Epithelial cell of prostate (primary cell): ENCODE measurements at regions not wholly inside any gene's neighbourhood (a gene's known extent, or its start where the extent isn't known, plus 50 kb on each side); places are given as distances from the start of the nearest gene placed in this dataset.
"Not testable (repeated sequence)": the region's sequence is repeated elsewhere in the genome, so short reads cannot be mapped to it uniquely, and the experiment has no call there.

Experiments
- DNase-seq: peaks from one replicate; pipeline ENCODE4 v3.0.0-alpha.2; 2011; ENCODE audit warnings: low read depth, low spot score
- H3K27ac ChIP-seq: fragments of 450-650 bp; 2 replicates; pipeline ENCODE4 v1.5.1; 2017; ENCODE audit warnings: mild to moderate bottlenecking

GRCh38 chr11:44387415-44387814 lies 77.5 kb upstream of the ALX4 start:
- H3K27ac ChIP-seq, result no peak overlapping the region
- DNase-seq, result no peak

- no peak for DNase-seq
- H3K27ac ChIP-seq, result no peak overlapping the region
Measured at GRCh38 chr11:44387825-44388224, 77.9 kb upstream of the ALX4 start.

DNA sequence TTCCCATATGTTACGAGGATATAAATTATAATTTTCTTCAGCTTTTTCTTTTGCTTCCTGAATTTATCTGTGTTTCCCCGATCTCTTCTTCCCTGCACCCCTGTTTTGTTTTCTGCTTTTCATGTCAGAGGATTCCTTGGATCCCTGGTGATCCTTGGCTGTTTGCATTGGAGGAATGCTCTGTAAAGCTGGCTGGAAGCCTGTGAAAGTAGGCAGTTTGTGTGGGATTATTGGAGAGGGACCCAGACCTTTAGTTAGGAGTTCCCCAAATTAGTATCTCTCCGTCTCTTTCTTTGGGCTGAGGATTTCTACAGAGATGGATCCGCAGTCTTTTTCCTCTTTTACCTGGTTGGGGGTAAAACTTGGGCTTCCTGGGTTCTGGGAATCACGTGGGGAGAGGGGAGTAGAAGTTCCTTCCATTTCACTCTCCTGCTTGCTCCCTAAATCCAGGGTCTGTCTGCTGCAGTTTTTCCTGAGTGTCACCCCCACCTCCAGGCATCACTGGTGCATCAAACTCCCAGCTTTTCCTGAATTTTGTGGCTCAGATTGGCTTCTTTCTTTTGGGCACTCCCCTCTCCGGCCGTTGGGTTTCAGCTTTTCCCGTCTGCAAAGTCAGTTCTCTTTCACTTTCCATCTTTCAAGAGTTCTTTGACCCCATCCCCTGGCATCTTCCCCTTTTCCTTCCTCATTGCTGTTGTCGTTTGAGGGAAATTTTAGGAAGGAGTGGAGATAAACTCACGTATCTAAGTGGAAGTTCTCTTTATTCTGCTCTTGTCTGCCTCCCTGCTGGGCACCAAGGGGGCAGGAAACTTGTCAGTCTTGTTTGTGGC lies 79.1 kb upstream of the ALX4 start:
- no peak overlapping the region for H3K27ac ChIP-seq
- no peak for DNase-seq

DNA sequence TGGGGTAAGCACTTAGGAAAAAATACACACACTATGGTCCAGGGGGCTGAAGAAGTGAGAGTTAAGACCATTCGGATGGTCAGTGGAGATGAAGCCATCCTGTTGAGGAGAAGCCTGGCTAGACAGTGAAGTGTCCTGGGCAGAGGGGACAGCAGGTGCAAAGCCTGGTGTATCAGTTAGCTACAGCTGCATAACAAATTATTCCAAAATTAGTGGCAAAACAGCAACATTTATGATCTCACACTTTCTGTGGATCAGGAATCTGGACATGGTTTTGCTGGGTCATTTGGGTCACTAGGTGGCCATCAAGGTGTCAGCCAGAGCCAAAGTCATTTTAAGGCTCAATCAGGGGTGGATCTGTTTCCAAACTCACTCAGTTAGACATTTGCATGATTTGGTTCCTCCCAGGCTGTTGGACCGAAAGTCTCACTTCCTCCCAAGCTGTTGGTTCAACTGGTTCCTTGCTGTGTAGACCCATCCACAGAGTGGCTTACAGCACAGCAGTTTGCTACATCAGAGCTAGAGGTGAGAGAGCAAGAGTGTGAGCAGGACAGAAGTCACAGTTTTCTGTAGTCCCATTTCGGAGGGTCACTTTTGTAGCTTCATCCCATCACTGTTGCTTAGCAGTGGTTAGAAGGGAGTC lies 80.1 kb upstream of the ALX4 start:
- no peak overlapping the region for H3K27ac ChIP-seq
- no peak for DNase-seq

DNA sequence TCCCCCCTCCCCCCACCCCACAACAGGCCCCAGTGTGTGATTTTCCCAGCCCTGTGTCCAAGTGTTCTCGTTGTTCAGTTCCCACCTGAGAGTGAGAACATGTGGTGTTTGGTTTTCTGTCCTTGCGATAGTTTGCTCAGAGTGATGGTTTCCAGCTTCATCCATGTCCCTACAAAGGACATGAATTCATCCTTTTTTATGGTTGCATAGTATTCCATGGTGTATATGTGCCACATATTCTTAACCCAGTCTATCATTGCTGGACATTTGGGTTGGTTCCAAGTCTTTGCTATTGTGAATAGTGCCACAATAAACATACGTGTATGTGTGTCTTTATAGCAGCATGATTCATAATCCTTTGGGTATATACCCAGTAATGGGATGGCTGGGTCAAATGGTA lies 81.1 kb upstream of the ALX4 start:
- DNase-seq, result not testable (repeated sequence)

DNA sequence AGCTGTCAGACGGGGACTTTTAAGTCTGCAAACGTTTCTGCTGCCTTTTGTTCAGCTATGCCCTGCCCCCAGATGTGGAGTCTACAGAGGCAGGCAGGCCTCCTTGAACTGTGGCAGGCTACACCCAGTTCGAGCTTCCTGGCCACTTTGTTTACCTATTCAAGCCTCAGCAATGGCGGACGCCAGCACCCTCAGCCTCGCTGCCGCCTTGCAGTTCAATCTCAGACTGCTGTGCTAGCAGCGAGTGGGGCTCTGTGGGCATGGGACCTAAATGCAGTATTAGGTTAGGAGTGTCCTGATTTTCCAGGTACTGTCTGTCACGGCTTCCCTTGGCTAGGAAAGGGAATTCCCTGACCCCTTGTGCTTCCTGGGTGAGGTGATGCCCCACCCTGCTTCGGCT lies 86.8 kb upstream of the ALX4 start:
- not testable (repeated sequence) for DNase-seq, H3K27ac ChIP-seq

More for the DNA sequence above, 81.1 kb upstream of the ALX4 start:
- H3K27ac ChIP-seq, result not testable (repeated sequence)

GRCh38 chr11:44397586-44398178 lies 87.7 kb upstream of the ALX4 start:
- H3K27ac ChIP-seq, result no peak overlapping the region
- no peak for DNase-seq

GRCh38 chr11:44398266-44399030 lies 88.5 kb upstream of the ALX4 start:
- DNase-seq, result no peak
- H3K27ac ChIP-seq, result no peak overlapping the region

GRCh38 chr11:44399968-44400367 lies 90.0 kb upstream of the ALX4 start:
- H3K27ac ChIP-seq, result no peak overlapping the region
- DNase-seq, result no peak

GRCh38 chr11:44400431-44400830 lies 90.5 kb upstream of the ALX4 start:
- DNase-seq, result no peak

GRCh38 chr11:44402466-44403075 lies 92.6 kb upstream of the ALX4 start:
- no peak for DNase-seq
- H3K27ac ChIP-seq, result no peak overlapping the region

More at GRCh38 chr11:44400431-44400830, 90.5 kb upstream of the ALX4 start:
- H3K27ac ChIP-seq, result no peak overlapping the region

- DNase-seq, result no peak
Measured at GRCh38 chr11:44403176-44403575, 93.2 kb upstream of the ALX4 start.

GRCh38 chr11:44403587-44404273 lies 93.8 kb upstream of the ALX4 start:
- no peak overlapping the region for H3K27ac ChIP-seq
- no peak for DNase-seq

More at GRCh38 chr11:44403176-44403575, 93.2 kb upstream of the ALX4 start:
- H3K27ac ChIP-seq, result no peak overlapping the region

DNA sequence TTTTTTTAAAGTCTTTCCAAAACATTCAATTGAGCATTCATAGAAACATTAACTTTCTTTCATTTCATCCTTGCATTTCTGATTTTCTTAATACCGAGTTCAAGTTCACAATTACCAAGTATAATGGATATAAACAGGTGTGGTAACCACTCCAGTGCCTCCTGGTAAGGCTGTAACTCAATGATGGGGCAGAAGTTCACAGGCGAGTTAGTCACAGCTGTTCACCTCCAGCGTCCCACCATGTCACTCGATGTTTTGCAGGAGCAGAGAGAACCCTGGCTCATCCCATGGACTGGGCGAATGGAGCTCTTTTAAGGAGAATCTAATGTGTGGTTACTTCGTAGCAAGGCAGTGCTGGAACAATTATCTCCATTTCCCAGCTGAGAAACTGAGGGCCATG lies 94.4 kb upstream of the ALX4 start:
- H3K27ac ChIP-seq, result no peak overlapping the region
- DNase-seq, result no peak

DNA sequence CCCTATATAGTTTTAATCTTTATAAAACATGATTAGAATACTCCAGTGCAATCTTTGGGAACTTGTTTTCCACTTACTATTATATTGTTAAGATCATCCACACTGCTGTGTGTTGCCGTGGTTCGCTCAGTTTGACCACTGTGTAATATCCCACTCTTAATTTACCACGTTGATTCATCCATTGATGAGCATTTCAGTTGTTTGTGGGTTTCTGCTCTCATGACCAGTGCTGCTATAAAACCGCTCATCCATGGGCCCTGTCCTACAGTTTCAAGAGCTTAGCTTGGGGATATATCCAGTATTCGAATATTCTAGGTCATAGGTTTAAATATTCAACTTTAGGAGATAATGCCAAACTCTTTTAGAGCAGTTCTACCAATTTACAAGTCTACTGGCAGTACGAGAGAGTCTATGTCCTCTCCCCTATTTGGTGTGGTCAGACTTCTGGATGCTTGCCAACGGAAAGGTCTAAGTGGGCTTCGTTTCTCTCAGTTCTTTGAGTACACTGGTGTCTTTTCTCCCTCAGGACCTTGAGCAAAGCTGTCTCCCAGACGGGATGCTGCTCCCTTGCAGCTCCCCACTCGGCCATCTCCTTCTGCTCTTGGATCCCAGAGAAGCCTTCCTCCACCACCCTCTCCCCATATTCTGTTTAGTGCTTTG lies 94.9 kb upstream of the ALX4 start:
- H3K27ac ChIP-seq, result no peak overlapping the region
- no peak for DNase-seq

GRCh38 chr11:44407211-44407996 lies 97.5 kb upstream of the ALX4 start:
- DNase-seq, result no peak
- no peak overlapping the region for H3K27ac ChIP-seq

- H3K27ac ChIP-seq, result no peak overlapping the region
- no peak for DNase-seq
Measured at GRCh38 chr11:44408141-44408540, 98.2 kb upstream of the ALX4 start.

DNA sequence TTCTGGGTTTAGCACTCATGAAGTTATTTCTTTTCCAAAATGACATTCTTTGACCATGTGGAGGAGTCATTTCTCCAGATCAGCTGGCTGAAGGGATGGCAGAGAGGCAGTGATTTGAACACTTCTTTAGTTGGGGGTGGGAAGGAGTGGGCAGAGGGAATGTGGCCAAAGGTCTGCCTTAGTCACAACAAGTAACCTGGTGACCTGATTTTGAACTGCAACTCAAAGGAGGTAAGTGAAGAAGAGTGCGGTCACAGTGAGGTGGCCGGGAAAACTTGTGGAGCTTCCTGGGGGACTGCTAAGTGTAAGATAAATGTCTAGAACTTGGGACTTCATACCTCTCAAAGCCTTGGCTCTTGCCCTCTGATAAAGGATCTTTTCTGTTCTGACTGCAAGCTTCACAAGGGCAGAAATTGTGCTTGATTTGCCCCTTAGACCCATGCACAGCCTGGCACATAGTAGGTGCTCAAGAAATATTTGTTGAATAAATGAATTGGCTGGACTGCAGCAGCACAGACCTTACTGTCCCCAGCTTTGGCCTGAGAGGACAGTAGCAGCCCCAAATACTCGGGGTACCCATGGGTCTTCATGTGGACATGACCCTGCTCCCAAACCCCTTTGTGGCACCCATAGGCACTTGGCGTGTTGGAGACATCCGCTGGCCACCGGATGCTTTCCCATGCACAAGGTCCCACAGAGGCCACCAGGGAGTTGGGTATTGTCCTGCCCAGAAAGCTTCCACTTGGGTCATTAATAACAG lies 99.0 kb upstream of the ALX4 start:
- H3K27ac ChIP-seq, result no peak overlapping the region
- no peak for DNase-seq
